ENCODE measurements at regions not wholly inside any gene's neighbourhood (a gene's known extent, or its start where the extent isn't known, plus 50 kb on each side); places are given as distances from the start of the nearest gene placed in this dataset.

- DNase-seq (ENCODE audit: low read depth), result no peak
These were observed 170.7 kb downstream of the NEBL start for GRCh38 chr10:20726381-20726780.

GRCh38 chr10:20714979-20715378, 182.1 kb downstream of the NEBL start:
- no peak for DNase-seq (ENCODE audit: low read depth)

- DNase-seq (ENCODE audit: low read depth), result no peak
These were observed 182.6 kb downstream of the NEBL start for GRCh38 chr10:20714518-20714917.

- DNase-seq (ENCODE audit: low read depth), result peak; percentile 14
These were observed 183.7 kb downstream of the NEBL start for GRCh38 chr10:20713420-20713819.

GRCh38 chr10:20712774-20713173, 184.3 kb downstream of the NEBL start:
- no peak for DNase-seq (ENCODE audit: low read depth)

GRCh38 chr10:20709708-20710107, 187.4 kb downstream of the NEBL start:
- no peak for DNase-seq (ENCODE audit: low read depth)

- DNase-seq (ENCODE audit: low read depth), result no peak
These were observed 188.8 kb downstream of the NEBL start for GRCh38 chr10:20708305-20708704.

GRCh38 chr10:20707251-20707650, 189.9 kb downstream of the NEBL start:
- no peak for DNase-seq (ENCODE audit: low read depth)

GRCh38 chr10:20698837-20699236, 198.3 kb downstream of the NEBL start:
- no peak for DNase-seq (ENCODE audit: low read depth)

GRCh38 chr10:20694296-20694695, 202.8 kb downstream of the NEBL start:
- DNase-seq (ENCODE audit: low read depth), result no peak

GRCh38 chr10:20688797-20689544, 208.1 kb downstream of the NEBL start:
- no peak for DNase-seq (ENCODE audit: low read depth)

- DNase-seq (ENCODE audit: low read depth), result no peak
These were observed 211.0 kb downstream of the NEBL start for GRCh38 chr10:20686015-20686635.

GRCh38 chr10:20685462-20685861, 211.6 kb downstream of the NEBL start:
- no peak for DNase-seq (ENCODE audit: low read depth)

- DNase-seq (ENCODE audit: low read depth), result no peak
These were observed 213.8 kb downstream of the NEBL start for GRCh38 chr10:20683345-20683744.

- no peak for DNase-seq (ENCODE audit: low read depth)
These were observed 214.3 kb downstream of the NEBL start for GRCh38 chr10:20682782-20683181.

- no peak for DNase-seq (ENCODE audit: low read depth)
These were observed 219.8 kb downstream of the NEBL start for GRCh38 chr10:20677340-20677739.

GRCh38 chr10:20674926-20675325, 222.2 kb downstream of the NEBL start:
- DNase-seq (ENCODE audit: low read depth), result peak; percentile 24

GRCh38 chr10:20673175-20673574, 223.9 kb downstream of the NEBL start:
- no peak for DNase-seq (ENCODE audit: low read depth)

- DNase-seq (ENCODE audit: low read depth), result no peak
These were observed 224.4 kb downstream of the NEBL start for GRCh38 chr10:20672741-20673140.

GRCh38 chr10:20670579-20670978, 226.5 kb downstream of the NEBL start:
- peak; percentile 30 for DNase-seq (ENCODE audit: low read depth)

GRCh38 chr10:20668985-20669384, 228.1 kb downstream of the NEBL start:
- DNase-seq (ENCODE audit: low read depth), result no peak

GRCh38 chr10:20662742-20663141, 234.4 kb downstream of the NEBL start:
- no peak for DNase-seq (ENCODE audit: low read depth)

GRCh38 chr10:20659225-20659624, 237.9 kb downstream of the NEBL start:
- DNase-seq (ENCODE audit: low read depth), result no peak

Measured in myocyte (in vitro differentiated cells).